Tibial nerve (tissue), 4 donors: ENCODE measurements at regions not wholly inside any gene's neighbourhood (a gene's known extent, or its start where the extent isn't known, plus 50 kb on each side); places are given as distances from the start of the nearest gene placed in this dataset.

Experiments used
- DNase-seq, 2 donors: peaks; one replicate each; pipeline ENCODE4 v3.0.0-alpha.2; 2019; ENCODE audit warnings: low spot score in 2 of 2
- H3K27ac ChIP-seq, 4 donors: fragments of 200-600 bp; sonication (generic) in 3 of 4; one replicate each; pipeline ENCODE4 v1.5.1; 2017 to 2019; ENCODE audit warnings: mild to moderate bottlenecking in 1 of 4
- H3K27me3 ChIP-seq, 2 donors: fragments of 200-600 bp; sonication (generic) in 1 of 2; one replicate each; pipeline versions ENCODE4 v1.5.1 to v1.6.0; 2017 to 2019
- H3K36me3 ChIP-seq, 3 donors: fragments of 200-600 bp; sonication (generic); one replicate each; pipeline ENCODE4 v1.5.1; 2018 to 2019
- H3K4me1 ChIP-seq, 4 donors: fragments of 200-600 bp; sonication (generic) in 3 of 4; one replicate each; pipeline ENCODE4 v1.5.1; 2017 to 2019
- H3K4me3 ChIP-seq, 4 donors: fragments of 200-600 bp; sonication (generic) in 3 of 4; one replicate each; pipeline ENCODE4 v1.5.1; 2017 to 2019; ENCODE audit warnings: mild to moderate bottlenecking in 1 of 4, moderate library complexity in 1 of 4
- H3K9me3 ChIP-seq, 4 donors: fragments of 200-600 bp; sonication (generic) in 3 of 4; one replicate each; pipeline ENCODE4 v1.5.1; 2017 to 2019
- EP300 ChIP-seq, 2 donors: sonication (generic); formaldehyde crosslinking; IDR thresholded peaks; one replicate each; pipeline ENCODE4 v1.6.1; 2017; ENCODE audit warnings: antibody characterized with exemption in 2 of 2, mild to moderate bottlenecking in 1 of 2
- POLR2A ChIP-seq, 2 donors: fragments of 450-650 bp; IDR thresholded peaks; one replicate each; pipeline ENCODE4 v1.6.1; 2017; ENCODE audit warnings: antibody characterized with exemption in 2 of 2, mild to moderate bottlenecking in 2 of 2, moderate library complexity in 2 of 2
- WGBS, 2 donors: methylation state at CpG; one replicate each; pipeline ENCODE4 v1.1.5; 2018; 5-methylcytosine and 5-hydroxymethylcytosine counted together
- TF ChIP-seq, protein P1 (sequence below), 5 experiments: fragments of 200-600 bp in 3 of 5; fragments of 450-650 bp in 2 of 5; sonication (generic) in 3 of 5; IDR thresholded peaks; one replicate each; pipeline ENCODE4 v1.5.1; 2016 to 2019; ENCODE audit warnings: antibody characterized with exemption in 5 of 5, mild to moderate bottlenecking in 3 of 5, moderate library complexity in 2 of 5

DNA sequence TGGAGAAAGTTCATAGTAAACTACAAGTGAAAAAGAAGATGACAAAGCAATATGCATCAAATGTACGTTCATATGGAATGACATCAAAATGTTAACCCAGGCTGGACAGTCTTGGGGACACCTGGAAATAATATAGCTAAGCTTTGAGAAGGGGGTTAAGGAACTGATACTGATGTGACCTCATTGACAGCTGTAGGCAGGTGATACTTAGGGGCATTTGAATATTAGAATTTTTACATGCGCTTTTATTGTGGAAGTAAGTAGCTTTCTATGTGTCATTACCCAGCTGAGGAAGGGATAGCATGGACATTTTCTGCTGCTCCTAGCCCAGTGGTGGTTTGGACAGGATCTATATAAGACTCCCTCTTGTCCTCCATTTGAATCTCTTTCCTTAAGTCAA lies 299.7 kb downstream of the CWC27 start:
- WGBS, 2 donors = 87 to 96% methylated on average over 2 of the region's 2 CpGs
- TF ChIP-seq, protein P1, sequence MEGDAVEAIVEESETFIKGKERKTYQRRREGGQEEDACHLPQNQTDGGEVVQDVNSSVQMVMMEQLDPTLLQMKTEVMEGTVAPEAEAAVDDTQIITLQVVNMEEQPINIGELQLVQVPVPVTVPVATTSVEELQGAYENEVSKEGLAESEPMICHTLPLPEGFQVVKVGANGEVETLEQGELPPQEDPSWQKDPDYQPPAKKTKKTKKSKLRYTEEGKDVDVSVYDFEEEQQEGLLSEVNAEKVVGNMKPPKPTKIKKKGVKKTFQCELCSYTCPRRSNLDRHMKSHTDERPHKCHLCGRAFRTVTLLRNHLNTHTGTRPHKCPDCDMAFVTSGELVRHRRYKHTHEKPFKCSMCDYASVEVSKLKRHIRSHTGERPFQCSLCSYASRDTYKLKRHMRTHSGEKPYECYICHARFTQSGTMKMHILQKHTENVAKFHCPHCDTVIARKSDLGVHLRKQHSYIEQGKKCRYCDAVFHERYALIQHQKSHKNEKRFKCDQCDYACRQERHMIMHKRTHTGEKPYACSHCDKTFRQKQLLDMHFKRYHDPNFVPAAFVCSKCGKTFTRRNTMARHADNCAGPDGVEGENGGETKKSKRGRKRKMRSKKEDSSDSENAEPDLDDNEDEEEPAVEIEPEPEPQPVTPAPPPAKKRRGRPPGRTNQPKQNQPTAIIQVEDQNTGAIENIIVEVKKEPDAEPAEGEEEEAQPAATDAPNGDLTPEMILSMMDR (IDR thresholded peaks at IDR 0.05) = no peak
- no peak for TF ChIP-seq EP300 (IDR thresholded peaks at IDR 0.05)
- no peak for TF ChIP-seq POLR2A (IDR thresholded peaks at IDR 0.05)
- H3K36me3 ChIP-seq = no peaks in the 10 kb centered on the region
- no peaks in the 10 kb centered on the region for H3K9me3 ChIP-seq
- DNase-seq = no peak
- H3K4me3 ChIP-seq = no peak overlapping the region
- peaks cover 0 to 11% (median 9%) of the 10 kb centered on the region in 4 donors for H3K4me1 ChIP-seq
- no peaks in the 10 kb centered on the region for H3K27me3 ChIP-seq
- H3K27ac ChIP-seq = no peak overlapping the region

DNA sequence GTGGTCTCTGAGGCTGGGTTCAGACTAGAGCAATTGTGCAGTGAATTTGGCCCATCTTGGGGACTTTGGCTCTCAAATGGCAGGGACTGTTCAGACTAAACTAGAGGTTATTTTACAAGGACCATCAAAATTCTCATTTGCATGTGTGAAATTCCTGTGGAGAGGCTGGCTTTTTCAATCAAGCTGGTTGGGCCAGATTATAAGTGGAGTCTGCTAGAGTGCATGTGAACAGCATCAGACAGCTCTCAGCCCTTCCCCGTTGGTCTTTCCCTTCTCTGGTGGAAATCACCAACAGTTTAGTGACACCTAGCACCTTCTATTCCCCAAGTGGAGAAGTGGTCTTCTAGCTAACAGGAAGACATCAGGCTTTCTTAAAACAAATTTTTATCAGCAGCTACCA lies 301.3 kb downstream of the CWC27 start:
- WGBS, 2 donors = 81 to 94% methylated on average over 1 of the region's 1 CpG
- TF ChIP-seq, protein P1 (IDR thresholded peaks at IDR 0.05) = no peak
- TF ChIP-seq POLR2A (IDR thresholded peaks at IDR 0.05) = no peak
- TF ChIP-seq EP300 (IDR thresholded peaks at IDR 0.05) = no peak
- no peaks in the 10 kb centered on the region for H3K27me3 ChIP-seq
- peaks cover 0 to 11% (median 8%) of the 10 kb centered on the region in 4 donors for H3K4me1 ChIP-seq
- H3K4me3 ChIP-seq = no peak overlapping the region
- H3K9me3 ChIP-seq = no peaks in the 10 kb centered on the region
- no peak for DNase-seq
- H3K27ac ChIP-seq = no peak overlapping the region
- no peaks in the 10 kb centered on the region for H3K36me3 ChIP-seq

DNA sequence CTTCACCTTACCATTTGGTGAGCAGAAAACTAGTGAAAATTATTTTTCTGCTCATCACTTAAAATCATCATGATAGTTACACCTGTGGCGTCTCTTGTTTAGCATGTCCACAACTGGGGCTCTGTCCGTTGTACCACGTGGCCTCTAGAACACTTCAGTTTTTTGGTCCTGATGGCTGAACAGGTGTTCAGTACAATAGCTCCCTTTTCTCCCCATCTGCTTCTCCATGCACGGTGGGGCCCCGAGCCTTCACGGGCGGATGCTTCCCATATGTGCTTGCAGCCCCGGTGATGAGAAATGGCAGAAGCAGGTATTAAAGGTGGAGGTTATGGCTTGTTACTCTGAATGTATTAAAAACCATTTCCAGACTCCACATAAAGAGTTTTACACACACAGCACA lies 304.1 kb downstream of the CWC27 start:
- Histone ChIP-seq H3K27me3 (no peaks in the 10 kb centered on the region), H3K27ac (no peak overlapping the region), H3K9me3 (no peaks in the 10 kb centered on the region), H3K4me3 (no peak overlapping the region), H3K4me1 (peaks cover 0 to 6% (median 0%) of the 10 kb centered on the region in 4 donors), H3K36me3 (no peaks in the 10 kb centered on the region)
- TF ChIP-seq, protein P1 (IDR thresholded peaks at IDR 0.05) = no peak
- no peak for DNase-seq
- 66 to 76% methylated on average over 8 of the region's 8 CpGs for WGBS, 2 donors

DNA sequence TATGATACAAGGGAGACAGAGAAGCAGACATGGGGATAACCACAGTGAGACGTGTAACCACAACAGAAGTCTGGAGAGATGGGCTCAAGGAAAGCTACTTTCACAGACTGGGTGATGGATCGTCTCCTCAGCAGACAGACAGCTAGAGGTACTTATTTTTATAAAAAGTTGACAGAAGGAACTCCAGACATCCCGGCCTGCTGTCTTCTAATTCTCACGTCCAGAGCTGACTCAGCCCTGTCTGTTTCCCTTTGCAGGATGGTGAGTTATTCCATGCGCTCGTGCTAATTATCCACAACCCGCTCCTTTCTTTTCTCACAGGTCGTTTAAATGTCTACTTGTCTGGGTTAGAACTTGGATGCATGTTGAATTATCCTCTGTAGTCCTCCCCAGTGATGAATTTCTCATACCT lies 304.5 kb downstream of the CWC27 start:
- no peaks in the 10 kb centered on the region for H3K9me3 ChIP-seq
- TF ChIP-seq EP300 (IDR thresholded peaks at IDR 0.05) (no peak), POLR2A (IDR thresholded peaks at IDR 0.05) (no peak)
- TF ChIP-seq, protein P1 (IDR thresholded peaks at IDR 0.05) = no peak
- H3K27ac ChIP-seq = no peak overlapping the region
- WGBS, 2 donors = 71 to 78% methylated on average over 8 of the region's 8 CpGs
- H3K4me1 ChIP-seq = peaks cover 0 to 6% (median 0%) of the 10 kb centered on the region in 4 donors
- H3K27me3 ChIP-seq = no peaks in the 10 kb centered on the region
- no peaks in the 10 kb centered on the region for H3K36me3 ChIP-seq
- H3K4me3 ChIP-seq = no peak overlapping the region
- DNase-seq = no peak

DNA sequence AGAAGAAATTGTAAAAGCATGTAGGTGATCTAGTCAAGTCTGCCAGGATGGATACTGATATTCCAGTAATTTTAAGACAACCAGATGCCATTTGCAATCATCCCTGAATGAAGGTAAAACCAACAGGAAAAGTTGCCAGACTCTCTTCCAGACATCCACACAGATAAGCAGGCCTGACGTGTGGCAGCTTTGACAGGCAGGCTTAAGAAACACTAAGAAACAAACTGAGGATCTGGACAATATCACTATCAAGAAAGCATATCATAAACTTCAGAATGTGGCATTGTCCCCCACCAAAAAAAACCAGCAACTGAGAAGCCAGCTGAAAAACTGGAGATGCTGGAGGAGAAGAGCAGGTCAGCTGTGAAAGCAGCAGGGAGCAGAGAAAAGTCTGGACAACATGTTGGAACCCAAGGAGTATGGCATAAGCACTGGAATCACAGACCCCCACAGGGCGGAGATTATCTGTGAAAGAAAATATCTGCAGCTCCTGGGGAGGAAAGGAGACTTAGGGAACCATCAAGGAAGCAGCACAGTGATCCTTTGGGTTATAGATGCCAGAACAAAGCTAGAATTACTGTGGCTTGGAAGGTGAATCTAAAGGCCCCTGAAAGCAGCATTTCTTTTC lies 307.0 kb downstream of the CWC27 start:
- no peak for DNase-seq

More for the DNA sequence above, 307.0 kb downstream of the CWC27 start:
- Histone ChIP-seq H3K27me3 (no peaks in the 10 kb centered on the region), H3K27ac (no peak overlapping the region), H3K9me3 (no peaks in the 10 kb centered on the region), H3K36me3 (no peaks in the 10 kb centered on the region), H3K4me3 (no peak overlapping the region), H3K4me1 (peaks cover 0 to 6% (median 0%) of the 10 kb centered on the region in 4 donors)
- TF ChIP-seq, protein P1 (IDR thresholded peaks at IDR 0.05) = no peak
- TF ChIP-seq EP300 (IDR thresholded peaks at IDR 0.05) (no peak), POLR2A (IDR thresholded peaks at IDR 0.05) (no peak)
- WGBS, 2 donors = 82 to 89% methylated on average over 2 of the region's 2 CpGs
